Fibroblast of pulmonary artery (primary cell): ENCODE measurements at regions not wholly inside any gene's neighbourhood (a gene's known extent, or its start where the extent isn't known, plus 50 kb on each side); places are given as distances from the start of the nearest gene placed in this dataset.

Experiments used
- DNase-seq: peaks from one replicate; pipeline ENCODE4 v3.0.0-alpha.2; 2010; ENCODE audit warnings: low read depth
- H3K4me3 ChIP-seq: replicated peaks from 2 replicates; pipeline ENCODE4 v1.5.1; 2011; ENCODE audit warnings: low read depth, mild to moderate bottlenecking, control low read depth, low read length, moderate library complexity
- CTCF ChIP-seq: IDR thresholded peaks from 2 replicates; pipeline ENCODE4 v1.5.1; 2011; ENCODE audit warnings: mild to moderate bottlenecking, control low read depth, low read length, inconsistent platforms; ENCODE audit errors: missing control alignments

GRCh38 chr15:94002041-94002440, 229.3 kb upstream of the MCTP2 start:
- no peak for TF ChIP-seq CTCF

GRCh38 chr15:94001255-94001801, 230.0 kb upstream of the MCTP2 start:
- no peak overlapping the region for H3K4me3 ChIP-seq
- TF ChIP-seq CTCF, result no peak
- DNase-seq, result no peak

More at GRCh38 chr15:94002041-94002440, 229.3 kb upstream of the MCTP2 start:
- H3K4me3 ChIP-seq, result no peak overlapping the region
- DNase-seq, result no peak

GRCh38 chr15:94000606-94001005, 230.8 kb upstream of the MCTP2 start:
- H3K4me3 ChIP-seq, result no peak overlapping the region
- no peak for DNase-seq
- no peak for TF ChIP-seq CTCF

GRCh38 chr15:93997071-93997658, 234.2 kb upstream of the MCTP2 start:
- no peak overlapping the region for H3K4me3 ChIP-seq
- TF ChIP-seq CTCF, result peak; percentile 85
- DNase-seq, result peak; percentile 45

- DNase-seq, result no peak
- no peak for TF ChIP-seq CTCF
- H3K4me3 ChIP-seq, result no peak overlapping the region
These were observed 241.8 kb upstream of the MCTP2 start for GRCh38 chr15:93989440-93989998.

GRCh38 chr15:93987068-93987467, 244.3 kb upstream of the MCTP2 start:
- TF ChIP-seq CTCF, result no peak
- no peak overlapping the region for H3K4me3 ChIP-seq
- DNase-seq, result no peak
